Hepatocyte (in vitro differentiated cells): ENCODE measurements at regions not wholly inside any gene's neighbourhood (a gene's known extent, or its start where the extent isn't known, plus 50 kb on each side); places are given as distances from the start of the nearest gene placed in this dataset.

Experiments used
- DNase-seq: peaks from one replicate; pipeline ENCODE4 v3.0.0-alpha.2; 2016; ENCODE audit warnings: low spot score
- H2AFZ ChIP-seq: fragments of 200-600 bp; sonication (generic); 2 replicates; pipeline ENCODE4 v1.6.0; 2016; ENCODE audit warnings: antibody characterized with exemption, mild to moderate bottlenecking
- H3K27ac ChIP-seq: fragments of 200-600 bp; sonication (generic); 2 replicates; pipeline ENCODE4 v1.5.1; 2016; ENCODE audit warnings: mild to moderate bottlenecking
- H3K27me3 ChIP-seq: fragments of 200-600 bp; sonication (generic); 2 replicates; pipeline ENCODE4 v1.6.1; 2016
- H3K36me3 ChIP-seq: fragments of 200-600 bp; sonication (generic); replicated peaks from 2 replicates; pipeline ENCODE4 v1.5.1; 2016; ENCODE audit warnings: low read depth; ENCODE audit not compliant: insufficient read depth
- H3K4me1 ChIP-seq: fragments of 200-600 bp; sonication (generic); 2 replicates; pipeline ENCODE4 v1.5.1; 2016; ENCODE audit warnings: mild to moderate bottlenecking, moderate library complexity; ENCODE audit not compliant: insufficient read depth
- H3K4me2 ChIP-seq: fragments of 200-600 bp; sonication (generic); 2 replicates; pipeline ENCODE4 v1.6.0; 2016
- H3K4me3 ChIP-seq: fragments of 200-600 bp; sonication (generic); 2 replicates; pipeline ENCODE4 v1.5.1; 2016; ENCODE audit warnings: mild to moderate bottlenecking
- H3K79me2 ChIP-seq: fragments of 200-600 bp; sonication (generic); 2 replicates; pipeline ENCODE4 v1.6.0; 2017; ENCODE audit warnings: mild to moderate bottlenecking
- H3K9me2 ChIP-seq: fragments of 200-600 bp; sonication (generic); replicated peaks from 2 replicates; pipeline ENCODE4 v1.6.0; 2017; ENCODE audit warnings: mild to moderate bottlenecking; ENCODE audit not compliant: insufficient read depth
- H3K9me3 ChIP-seq: fragments of 200-600 bp; sonication (generic); 2 replicates; pipeline ENCODE4 v1.5.1; 2016; ENCODE audit warnings: low read depth, mild to moderate bottlenecking
- H4K20me1 ChIP-seq: fragments of 200-600 bp; sonication (generic); 2 replicates; pipeline ENCODE4 v1.6.0; 2016; ENCODE audit warnings: mild to moderate bottlenecking; ENCODE audit not compliant: insufficient read depth, poor library complexity, severe bottlenecking
- CTCF ChIP-seq: fragments of 200-600 bp; sonication (generic); IDR thresholded peaks from 2 replicates; pipeline ENCODE4 v1.5.1; 2016; ENCODE audit warnings: antibody characterized with exemption, mild to moderate bottlenecking; ENCODE audit not compliant: poor library complexity
- EZH2 ChIP-seq: fragments of 200-600 bp; sonication (generic); IDR thresholded peaks from 2 replicates; pipeline ENCODE4 v1.6.1; 2016; ENCODE audit warnings: antibody characterized with exemption, mild to moderate bottlenecking, borderline replicate concordance
- EZH2phosphoT487 ChIP-seq: fragments of 200-600 bp; sonication (generic); IDR thresholded peaks from one replicate; pipeline ENCODE4 v1.6.1; 2018; ENCODE audit warnings: antibody characterized with exemption, mild to moderate bottlenecking, low read depth, moderate library complexity; ENCODE audit not compliant: unreplicated experiment, severe bottlenecking
- WGBS: methylation state at CpG from one replicate; pipeline ENCODE4 v1.1.6; 2016; ENCODE audit warnings: low lambda C conversion rate; ENCODE audit errors: missing lambda C conversion rate; 5-methylcytosine and 5-hydroxymethylcytosine counted together

GRCh38 chr15:31214864-31215489 is 111.7 kb upstream of the KLF13 start:
- Histone ChIP-seq H3K79me2 (no peaks in the 10 kb centered on the region), H3K9me3 (no peaks in the 10 kb centered on the region), H3K4me3 (no peak overlapping the region), H2AFZ (no peak overlapping the region), H3K9me2 (no peaks in the 10 kb centered on the region), H3K27ac (peak overlapping the region; percentile 89), H3K4me2 (peak overlapping the region; percentile 88), H3K36me3 (no peaks in the 10 kb centered on the region), H3K4me1 (peaks cover 28% of the 10 kb centered on the region), H3K27me3 (no peaks in the 10 kb centered on the region), H4K20me1 (no peaks in the 10 kb centered on the region)
- WGBS: 56% methylated on average over 18 of the region's 18 CpGs
- DNase-seq: peak; percentile 53
- no peak for TF ChIP-seq EZH2
- no peak for TF ChIP-seq EZH2phosphoT487
- no peak for TF ChIP-seq CTCF

GRCh38 chr15:31215490-31216214 is 111.0 kb upstream of the KLF13 start:
- Histone ChIP-seq H3K4me1 (peaks cover 28% of the 10 kb centered on the region), H3K9me3 (no peaks in the 10 kb centered on the region), H3K36me3 (no peaks in the 10 kb centered on the region), H3K4me2 (peak overlapping the region; percentile 88), H2AFZ (peak overlapping the region; percentile 71), H3K27ac (peak overlapping the region; percentile 89), H3K79me2 (no peaks in the 10 kb centered on the region), H3K9me2 (no peaks in the 10 kb centered on the region), H3K27me3 (no peaks in the 10 kb centered on the region), H4K20me1 (no peaks in the 10 kb centered on the region), H3K4me3 (peak overlapping the region; percentile 35)
- DNase-seq: peak; percentile 86
- TF ChIP-seq EZH2phosphoT487 (no peak), CTCF (peak; percentile 82)
- WGBS: 3% methylated on average over 51 of the region's 75 CpGs

GRCh38 chr15:31216215-31216911 is 110.3 kb upstream of the KLF13 start:
- peak; percentile 81 for DNase-seq
- no peaks in the 10 kb centered on the region for H3K9me3 ChIP-seq
- no peaks in the 10 kb centered on the region for H4K20me1 ChIP-seq
- peak overlapping the region; percentile 88 for H3K4me2 ChIP-seq
- H2AFZ ChIP-seq: peak overlapping the region; percentile 71
- H3K27me3 ChIP-seq: no peaks in the 10 kb centered on the region
- WGBS: 26% methylated on average over 16 of the region's 30 CpGs
- H3K9me2 ChIP-seq: no peaks in the 10 kb centered on the region
- H3K36me3 ChIP-seq: no peaks in the 10 kb centered on the region
- H3K79me2 ChIP-seq: no peaks in the 10 kb centered on the region
- TF ChIP-seq CTCF (no peak), EZH2phosphoT487 (no peak), EZH2 (no peak)
- peak overlapping the region; percentile 89 for H3K27ac ChIP-seq
- H3K4me3 ChIP-seq: peak overlapping the region; percentile 35
- H3K4me1 ChIP-seq: peaks cover 28% of the 10 kb centered on the region
